Spleen (tissue), 11 donors: ENCODE measurements at regions not wholly inside any gene's neighbourhood (a gene's known extent, or its start where the extent isn't known, plus 50 kb on each side); places are given as distances from the start of the nearest gene placed in this dataset.

Experiments
- DNase-seq: peaks from one replicate; pipeline ENCODE4 v3.0.0-alpha.2; 2020
- H3K27ac ChIP-seq, 8 donors: fragments of 200-600 bp; sonication (generic) in 7 of 8; 1 replicate in 4 of 8; 2 replicates in 4 of 8; pipeline versions ENCODE4 v1.5.0 to v1.8.0; 2016 to 2021; ENCODE audit warnings: inconsistent platforms in 4 of 8, mild to moderate bottlenecking in 4 of 8, moderate library complexity in 1 of 8
- H3K27me3 ChIP-seq, 7 donors: fragments of 200-600 bp; sonication (generic) in 6 of 7; replicated peaks in 1 of 7; 1 replicate in 4 of 7; 2 replicates in 3 of 7; pipeline versions ENCODE4 v1.5.0 to v1.8.0; 2016 to 2021; ENCODE audit warnings: inconsistent platforms in 3 of 7, mild to moderate bottlenecking in 1 of 7
- H3K36me3 ChIP-seq, 6 donors: fragments of 200-600 bp; sonication (generic) in 5 of 6; 1 replicate in 4 of 6; 2 replicates in 2 of 6; pipeline versions ENCODE4 v1.5.0 to v1.8.0; 2016 to 2021; ENCODE audit warnings: inconsistent platforms in 2 of 6
- H3K4me1 ChIP-seq, 6 donors: fragments of 200-600 bp; sonication (generic) in 5 of 6; 1 replicate in 3 of 6; 2 replicates in 3 of 6; pipeline versions ENCODE4 v1.5.0 to v1.8.0; 2016 to 2021; ENCODE audit warnings: inconsistent platforms in 3 of 6
- H3K4me3 ChIP-seq, 8 donors: fragments of 200-600 bp; sonication (generic) in 7 of 8; 1 replicate in 4 of 8; 2 replicates in 4 of 8; pipeline versions ENCODE4 v1.5.0 to v1.8.0; 2016 to 2021; ENCODE audit warnings: inconsistent platforms in 4 of 8, mild to moderate bottlenecking in 4 of 8, moderate library complexity in 2 of 8
- H3K9me3 ChIP-seq, 8 donors: fragments of 200-600 bp; sonication (generic) in 7 of 8; 1 replicate in 4 of 8; 2 replicates in 4 of 8; pipeline versions ENCODE4 v1.5.0 to v1.8.0; 2016 to 2021; ENCODE audit warnings: inconsistent platforms in 4 of 8
- POLR2A ChIP-seq, 3 donors: fragments of 450-650 bp; IDR thresholded peaks; one replicate each; pipeline ENCODE4 v1.5.1; 2017; ENCODE audit warnings: antibody characterized with exemption in 3 of 3, mild to moderate bottlenecking in 1 of 3
- POLR2AphosphoS5 ChIP-seq, 3 donors: sonication (generic); formaldehyde crosslinking; IDR thresholded peaks; one replicate each; pipeline ENCODE4 v1.5.1; 2017; ENCODE audit warnings: antibody characterized with exemption in 3 of 3
- WGBS, 5 donors: extraction: QIAGEN DNeasy Blood & Tissue Kit in 3 of 5; methylation state at CpG; one replicate each; pipeline versions ENCODE4 v1.1.5 to v1.1.7; 2013 to 2018; 5-methylcytosine and 5-hydroxymethylcytosine counted together
- intact Hi-C: fragments of 100-400 bp; cut with DNase I; formaldehyde crosslinking; loops from one replicate; pipeline ENCODE4 v1.15.0; 2023; ENCODE audit warnings: low total_unique reads
- TF ChIP-seq, protein P1 (sequence below), 11 experiments: fragments of 200-600 bp in 7 of 11; fragments of 450-650 bp in 4 of 11; sonication (generic) in 4 of 11; IDR thresholded peaks in 8 of 11; conservative IDR thresholded peaks in 3 of 11; 1 replicate in 7 of 11; 2 replicates in 4 of 11; pipeline versions ENCODE4 v1.4.0 to v1.8.0; 2016 to 2021; ENCODE audit warnings: antibody characterized with exemption in 11 of 11, inconsistent platforms in 4 of 11, mild to moderate bottlenecking in 1 of 11
- donor health status: healthy with polysubstance abuse.
- donor health status: DM: no; HTN: no; CAD: no; lungs with moderate emphysema.
- donor health status: DM: no; HTN: no; CAD: no.
- donor health status: Bipolar disorder and iron deficiency.
- donor health status: healthy.
- donor health status: DM: no; HTN: no; CAD: no.
- donor health status: DM: yes; HTN: yes; CAD: no.

DNA sequence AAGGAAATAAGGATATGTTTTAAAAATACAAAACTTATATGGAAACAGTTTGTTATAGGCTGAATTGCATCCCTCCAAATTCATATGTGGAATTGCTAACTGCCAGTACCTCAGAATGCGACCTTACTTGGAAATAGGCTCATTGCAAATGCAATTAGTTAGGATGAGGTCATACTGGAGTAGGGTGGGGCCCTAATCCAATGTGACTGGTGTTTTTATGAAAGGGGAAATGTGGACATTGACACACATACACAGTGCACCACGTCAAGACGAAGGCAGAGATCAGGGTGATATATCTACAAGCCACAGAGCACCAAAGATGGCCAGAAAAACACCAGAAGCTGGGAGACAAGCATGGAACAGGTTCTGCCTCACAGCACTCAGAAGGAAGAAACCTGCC is 494.2 kb downstream of the TSN start:
- Histone ChIP-seq H3K27me3 (no peaks in the 10 kb centered on the region), H3K27ac (no peak overlapping the region), H3K4me1 (no peaks in the 10 kb centered on the region), H3K9me3 (no peaks in the 10 kb centered on the region), H3K36me3 (no peaks in the 10 kb centered on the region), H3K4me3 (no peak overlapping the region)
- intact Hi-C loops = no loop called here
- WGBS, 5 donors = 69 to 83% (median 79%) methylated on average over 3 of the region's 3 CpGs
- TF ChIP-seq, protein P1, sequence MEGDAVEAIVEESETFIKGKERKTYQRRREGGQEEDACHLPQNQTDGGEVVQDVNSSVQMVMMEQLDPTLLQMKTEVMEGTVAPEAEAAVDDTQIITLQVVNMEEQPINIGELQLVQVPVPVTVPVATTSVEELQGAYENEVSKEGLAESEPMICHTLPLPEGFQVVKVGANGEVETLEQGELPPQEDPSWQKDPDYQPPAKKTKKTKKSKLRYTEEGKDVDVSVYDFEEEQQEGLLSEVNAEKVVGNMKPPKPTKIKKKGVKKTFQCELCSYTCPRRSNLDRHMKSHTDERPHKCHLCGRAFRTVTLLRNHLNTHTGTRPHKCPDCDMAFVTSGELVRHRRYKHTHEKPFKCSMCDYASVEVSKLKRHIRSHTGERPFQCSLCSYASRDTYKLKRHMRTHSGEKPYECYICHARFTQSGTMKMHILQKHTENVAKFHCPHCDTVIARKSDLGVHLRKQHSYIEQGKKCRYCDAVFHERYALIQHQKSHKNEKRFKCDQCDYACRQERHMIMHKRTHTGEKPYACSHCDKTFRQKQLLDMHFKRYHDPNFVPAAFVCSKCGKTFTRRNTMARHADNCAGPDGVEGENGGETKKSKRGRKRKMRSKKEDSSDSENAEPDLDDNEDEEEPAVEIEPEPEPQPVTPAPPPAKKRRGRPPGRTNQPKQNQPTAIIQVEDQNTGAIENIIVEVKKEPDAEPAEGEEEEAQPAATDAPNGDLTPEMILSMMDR (IDR thresholded peaks at IDR 0.05 in 8 of 11, conservative IDR thresholded peaks at IDR 0.05 in 3 of 11) = no peak
- TF ChIP-seq POLR2A (IDR thresholded peaks at IDR 0.05) (no peak), POLR2AphosphoS5 (IDR thresholded peaks at IDR 0.05) (no peak)
- no peak for DNase-seq

DNA sequence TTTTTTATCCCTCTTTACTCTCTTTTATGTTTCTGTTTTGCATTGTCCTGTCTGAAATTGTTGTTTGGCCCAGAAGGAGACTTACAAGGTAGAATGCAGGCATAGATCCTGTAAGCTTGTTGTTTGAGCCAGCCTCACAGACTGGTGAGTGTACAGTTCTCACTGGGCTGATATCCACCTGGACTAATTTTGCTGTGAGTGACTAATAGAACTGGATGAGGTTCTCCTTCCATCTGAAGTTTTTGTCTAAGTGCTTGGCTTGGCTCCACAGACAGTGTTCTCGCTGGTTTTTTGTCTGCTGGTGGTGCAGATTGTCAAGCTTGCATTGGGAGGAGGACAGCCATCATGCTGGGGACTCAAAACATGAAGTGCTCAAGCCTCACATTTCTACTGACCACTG is 495.7 kb downstream of the TSN start:
- H3K36me3 ChIP-seq = no peaks in the 10 kb centered on the region
- TF ChIP-seq POLR2A (IDR thresholded peaks at IDR 0.05) (no peak), POLR2AphosphoS5 (IDR thresholded peaks at IDR 0.05) (no peak)
- TF ChIP-seq, protein P1 (IDR thresholded peaks at IDR 0.05 in 8 of 11, conservative IDR thresholded peaks at IDR 0.05 in 3 of 11) = no peak
- no peaks in the 10 kb centered on the region for H3K9me3 ChIP-seq
- H3K4me3 ChIP-seq = no peak overlapping the region
- no peak overlapping the region for H3K27ac ChIP-seq
- H3K4me1 ChIP-seq = no peaks in the 10 kb centered on the region
- H3K27me3 ChIP-seq = no peaks in the 10 kb centered on the region
- WGBS, 5 donors = 60 to 96% (median 83%) methylated on average over 1 of the region's 1 CpG
- intact Hi-C loops = no loop called here
- no peak for DNase-seq

DNA sequence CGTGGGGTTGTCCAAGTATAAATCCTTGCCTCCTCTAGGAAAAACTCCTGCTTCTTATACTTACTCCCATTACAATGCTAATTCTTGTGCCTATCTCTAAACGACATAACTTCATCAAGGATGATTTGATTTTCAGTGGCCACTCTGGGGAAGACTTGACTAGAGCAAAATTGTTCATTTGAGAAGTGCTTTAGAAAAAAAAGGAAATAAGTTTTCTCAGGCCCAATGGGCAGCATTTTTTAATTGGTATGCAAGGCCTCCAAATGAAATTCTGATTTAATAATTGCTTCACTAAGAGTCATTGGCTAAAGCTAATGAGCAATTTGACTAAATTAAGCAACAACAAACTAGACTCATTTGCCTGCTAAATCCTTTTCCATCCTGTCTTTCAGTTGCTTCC is 496.1 kb downstream of the TSN start:
- no peak for DNase-seq
- no peaks in the 10 kb centered on the region for H3K36me3 ChIP-seq
- no peak overlapping the region for H3K4me3 ChIP-seq
- 61 to 79% (median 75%) methylated on average over 2 of the region's 2 CpGs for WGBS, 5 donors
- intact Hi-C loops = no loop called here
- no peaks in the 10 kb centered on the region for H3K4me1 ChIP-seq
- H3K9me3 ChIP-seq = no peaks in the 10 kb centered on the region
- no peak overlapping the region for H3K27ac ChIP-seq
- no peaks in the 10 kb centered on the region for H3K27me3 ChIP-seq
- TF ChIP-seq POLR2AphosphoS5 (IDR thresholded peaks at IDR 0.05) (no peak), POLR2A (IDR thresholded peaks at IDR 0.05) (no peak)
- TF ChIP-seq, protein P1 (IDR thresholded peaks at IDR 0.05 in 8 of 11, conservative IDR thresholded peaks at IDR 0.05 in 3 of 11) = no peak

DNA sequence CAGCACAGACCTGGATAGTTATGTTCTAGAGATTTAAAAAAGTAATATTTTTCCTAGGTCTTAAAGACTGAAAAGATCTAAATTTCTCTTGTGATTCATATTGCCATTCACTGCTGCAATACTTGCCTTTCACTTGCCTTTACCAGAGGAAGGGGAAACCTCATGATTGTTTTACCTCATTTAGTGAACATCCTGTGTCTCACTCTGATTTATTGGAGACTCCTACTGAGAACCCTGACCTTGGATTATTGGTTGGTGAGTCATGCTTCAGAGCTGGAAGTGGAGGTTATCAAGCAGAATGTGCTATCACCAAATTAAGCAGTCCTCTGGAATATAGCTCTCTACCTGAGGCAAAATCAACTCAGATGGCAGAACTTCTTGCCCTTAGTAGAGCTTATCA is 500.5 kb downstream of the TSN start:
- TF ChIP-seq POLR2AphosphoS5 (IDR thresholded peaks at IDR 0.05) (no peak), POLR2A (IDR thresholded peaks at IDR 0.05) (no peak)
- TF ChIP-seq, protein P1 (IDR thresholded peaks at IDR 0.05 in 8 of 11, conservative IDR thresholded peaks at IDR 0.05 in 3 of 11) = no peak
- H3K27me3 ChIP-seq = no peaks in the 10 kb centered on the region
- intact Hi-C loops = no loop called here
- no peaks in the 10 kb centered on the region for H3K9me3 ChIP-seq
- H3K36me3 ChIP-seq = no peaks in the 10 kb centered on the region
- no peaks in the 10 kb centered on the region for H3K4me1 ChIP-seq
- no peak overlapping the region for H3K27ac ChIP-seq
- DNase-seq = no peak
- no peak overlapping the region for H3K4me3 ChIP-seq
